PC-9 (cell line): ENCODE measurements at regions not wholly inside any gene's neighbourhood (a gene's known extent, or its start where the extent isn't known, plus 50 kb on each side); places are given as distances from the start of the nearest gene placed in this dataset.
A peak's percentile ranks its signal among the peaks of the same experiment; 100 is the strongest.

Source experiments
- BruUV-seq: library from RNA; stranded (reverse); fragments of 400-500 nt; replicated peaks from 2 replicates; lab custom pipeline; 2021; lab: Mats Ljungman, UMichigan
- CTCF ChIA-PET: fragments of 300-600 bp; sonication (Branson Sonifier 250); formaldehyde crosslinking; loops from one replicate; lab custom pipeline; 2022; ENCODE audit warnings: antibody characterized with exemption; lab: Charles Lee
- POLR2A ChIA-PET: fragments of 300-600 bp; sonication (Branson Sonifier 250); formaldehyde crosslinking; loops from one replicate; lab custom pipeline; 2022; ENCODE audit warnings: antibody characterized with exemption; ENCODE audit not compliant: unreplicated experiment; lab: Charles Lee
- DNase-seq, 2 experiments: peaks; one replicate each; pipeline versions ENCODE4 v3.0.0 to v3.0.0-alpha.2; 2015 to 2022; ENCODE audit warnings: mixed read lengths in 1 of 2
- H2AFZ ChIP-seq: fragments of 200-600 bp; sonication (generic); 2 replicates; pipeline ENCODE4 v1.8.1; 2017; ENCODE audit warnings: antibody characterized with exemption
- H3F3A ChIP-seq: fragments of 200-600 bp; sonication (generic); 2 replicates; pipeline ENCODE4 v1.8.1; 2017; ENCODE audit warnings: antibody characterized with exemption, mild to moderate bottlenecking, low read depth; ENCODE audit not compliant: insufficient read depth
- H3K27ac ChIP-seq: fragments of 200-600 bp; sonication (generic); 2 replicates; pipeline ENCODE4 v1.6.1; 2016; ENCODE audit warnings: mixed run types
- H3K27me3 ChIP-seq: fragments of 200-600 bp; sonication (generic); 2 replicates; pipeline ENCODE4 v1.6.1; 2016; ENCODE audit warnings: low read depth, mixed run types; ENCODE audit not compliant: insufficient read depth
- H3K36me3 ChIP-seq: fragments of 200-600 bp; sonication (generic); 2 replicates; pipeline ENCODE4 v1.6.1; 2016; ENCODE audit warnings: low read depth, mixed run types
- H3K4me1 ChIP-seq: fragments of 200-600 bp; sonication (generic); replicated peaks from 2 replicates; pipeline ENCODE4 v1.6.1; 2016; ENCODE audit warnings: mixed run types; ENCODE audit not compliant: insufficient read depth
- H3K4me2 ChIP-seq: fragments of 200-600 bp; sonication (generic); 2 replicates; pipeline ENCODE4 v1.6.1; 2017; ENCODE audit warnings: mixed run types
- H3K4me3 ChIP-seq: fragments of 200-600 bp; sonication (generic); 2 replicates; pipeline ENCODE4 v1.6.1; 2016; ENCODE audit warnings: mixed run types
- H3K79me2 ChIP-seq: fragments of 200-600 bp; sonication (generic); 2 replicates; pipeline ENCODE4 v1.6.1; 2017; ENCODE audit warnings: low read depth, mixed run types
- H3K9me2 ChIP-seq: fragments of 200-600 bp; sonication (generic); 2 replicates; pipeline ENCODE4 v1.8.1; 2017; ENCODE audit warnings: mild to moderate bottlenecking; ENCODE audit not compliant: insufficient read depth
- H3K9me3 ChIP-seq: fragments of 200-600 bp; sonication (generic); 2 replicates; pipeline ENCODE4 v1.8.1; 2016; ENCODE audit warnings: low read depth; ENCODE audit not compliant: insufficient read depth
- H4K20me1 ChIP-seq: fragments of 200-600 bp; sonication (generic); 2 replicates; pipeline ENCODE4 v1.8.1; 2017; ENCODE audit not compliant: insufficient read depth
- CTCF ChIP-seq: fragments of 200-600 bp; sonication (generic); conservative IDR thresholded peaks from 2 replicates; pipeline ENCODE4 v1.6.1; 2017; ENCODE audit warnings: mixed run types, antibody characterized with exemption, mild to moderate bottlenecking, moderate library complexity
- EZH2 ChIP-seq: fragments of 200-600 bp; sonication (generic); IDR thresholded peaks from 2 replicates; pipeline ENCODE4 v1.8.0; 2017; ENCODE audit warnings: antibody characterized with exemption, low read depth
- intact Hi-C: fragments of 100-400 bp; cut with micrococcal nuclease; formaldehyde crosslinking; loops from one replicate; pipeline ENCODE4 v1.10.0; 2022; ENCODE audit not compliant: unreplicated experiment

DNA sequence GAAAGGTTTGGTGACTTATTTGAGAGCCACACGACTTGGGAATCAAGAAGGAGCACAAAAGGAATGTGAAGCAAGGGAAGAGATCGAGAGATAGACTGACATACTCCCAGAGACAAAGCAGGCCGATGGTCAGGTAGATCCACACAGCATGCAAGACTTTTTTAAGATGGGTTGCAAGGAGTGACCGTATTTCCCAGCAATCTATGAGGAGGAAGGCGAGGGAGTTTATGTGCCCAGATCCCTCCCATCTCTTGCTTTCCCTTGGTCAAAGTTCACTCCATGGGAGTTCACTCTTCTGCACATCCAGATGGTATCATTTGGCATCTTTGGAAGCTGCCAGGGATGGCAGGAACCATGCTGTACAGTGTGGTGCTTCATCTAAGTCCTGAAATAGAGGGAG, 148.9 kb downstream of the RMI1 start:
- Histone ChIP-seq H3K9me2 (no peaks in the 10 kb centered on the region), H3K9me3 (no peaks in the 10 kb centered on the region), H3K4me2 (no peak overlapping the region), H3K36me3 (no peaks in the 10 kb centered on the region), H3K79me2 (no peaks in the 10 kb centered on the region), H2AFZ (no peak overlapping the region), H3K27ac (no peak overlapping the region), H4K20me1 (no peaks in the 10 kb centered on the region), H3K4me3 (no peak overlapping the region), H3K27me3 (no peaks in the 10 kb centered on the region), H3F3A (no peaks in the 10 kb centered on the region), H3K4me1 (no peaks in the 10 kb centered on the region)
- ChIA-PET POLR2A (no interaction called here), CTCF (no interaction called here)
- no TSS peak for BruUV-seq
- no peak for DNase-seq
- TF ChIP-seq CTCF = no peak
- intact Hi-C loops = no loop called here

DNA sequence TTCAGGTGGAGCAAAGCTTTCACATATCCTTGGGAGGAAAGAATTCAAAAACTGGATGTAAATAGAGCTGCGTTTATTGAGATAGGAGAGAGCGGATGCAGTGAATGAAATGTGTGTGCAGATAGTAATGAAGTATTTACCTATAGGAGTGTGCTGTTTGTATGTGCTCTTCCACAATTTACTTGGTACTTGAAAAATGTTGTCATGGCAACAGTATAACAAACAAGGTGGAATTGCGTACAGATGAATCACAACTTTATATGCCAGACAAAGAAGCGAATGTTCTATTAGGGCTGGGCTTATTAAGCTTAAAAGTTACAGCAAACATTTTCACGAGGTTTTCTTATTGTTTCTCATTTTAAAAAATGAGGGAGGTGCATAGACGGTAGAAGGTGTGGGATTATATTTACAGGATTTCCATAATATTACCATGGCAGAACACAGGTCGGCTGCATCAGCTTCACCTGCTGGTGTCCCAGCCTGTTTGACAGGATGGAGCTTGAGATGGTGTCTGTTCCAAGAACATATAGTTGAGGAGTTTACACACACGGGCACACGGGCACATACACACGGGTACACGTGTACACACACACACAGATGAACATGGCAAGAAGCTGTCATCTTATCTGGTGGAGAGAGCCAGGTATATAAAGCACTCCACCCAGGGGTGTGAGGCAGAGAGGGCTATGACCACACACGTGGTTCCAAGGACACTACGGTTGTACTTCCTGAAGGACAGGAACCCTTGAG, 155.7 kb downstream of the RMI1 start:
- Histone ChIP-seq H3K9me2 (no peaks in the 10 kb centered on the region), H3K4me1 (no peaks in the 10 kb centered on the region), H2AFZ (no peak overlapping the region), H3K4me2 (peak overlapping the region; percentile 24; the same call in 1 of the 2 replicates), H3F3A (no peaks in the 10 kb centered on the region), H3K27me3 (no peaks in the 10 kb centered on the region), H3K36me3 (no peaks in the 10 kb centered on the region), H3K27ac (no peak overlapping the region), H3K9me3 (no peaks in the 10 kb centered on the region), H3K4me3 (no peak overlapping the region), H4K20me1 (no peaks in the 10 kb centered on the region), H3K79me2 (no peaks in the 10 kb centered on the region)
- ChIA-PET CTCF (no interaction called here), POLR2A (no interaction called here)
- intact Hi-C loops = no loop called here
- peak; percentile 27 to 90 for DNase-seq
- TF ChIP-seq CTCF = no peak
- no peak for TF ChIP-seq EZH2
- no TSS peak for BruUV-seq

DNA sequence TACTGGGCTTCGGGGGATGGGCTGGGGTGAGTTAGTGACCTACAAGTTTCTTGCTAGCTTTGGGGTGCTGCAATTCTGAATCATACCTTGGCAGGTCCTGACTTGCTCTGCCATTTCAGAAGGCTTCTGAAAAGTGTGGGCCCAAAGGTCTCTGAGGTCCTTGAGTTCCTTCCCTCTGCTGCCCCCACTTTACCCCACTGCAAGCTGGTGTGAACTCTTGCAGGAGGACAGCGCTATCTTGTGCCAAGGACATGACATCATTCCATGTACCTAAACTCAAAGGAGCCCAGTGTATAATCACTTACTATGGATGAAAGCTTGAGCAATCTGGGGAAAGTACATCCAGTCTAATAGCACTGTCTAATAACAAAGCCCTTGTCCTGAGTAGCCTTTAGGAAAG, 157.4 kb downstream of the RMI1 start:
- no peaks in the 10 kb centered on the region for H3F3A ChIP-seq
- no peak for DNase-seq
- no peaks in the 10 kb centered on the region for H4K20me1 ChIP-seq
- CTCF ChIA-PET = no interaction called here
- H3K9me2 ChIP-seq = no peaks in the 10 kb centered on the region
- intact Hi-C loops = no loop called here
- H3K9me3 ChIP-seq = no peaks in the 10 kb centered on the region
- no peak overlapping the region for H3K4me3 ChIP-seq
- H3K4me1 ChIP-seq = no peaks in the 10 kb centered on the region
- no peak overlapping the region for H2AFZ ChIP-seq
- H3K79me2 ChIP-seq = no peaks in the 10 kb centered on the region
- H3K36me3 ChIP-seq = no peaks in the 10 kb centered on the region
- no peak overlapping the region for H3K27ac ChIP-seq
- BruUV-seq = no TSS peak
- H3K4me2 ChIP-seq = no peak overlapping the region
- no peak for TF ChIP-seq EZH2
- TF ChIP-seq CTCF = no peak
- POLR2A ChIA-PET = no interaction called here
- no peaks in the 10 kb centered on the region for H3K27me3 ChIP-seq
